ENCODE measurements at regions not wholly inside any gene's neighbourhood (a gene's known extent, or its start where the extent isn't known, plus 50 kb on each side); places are given as distances from the start of the nearest gene placed in this dataset.

DNA sequence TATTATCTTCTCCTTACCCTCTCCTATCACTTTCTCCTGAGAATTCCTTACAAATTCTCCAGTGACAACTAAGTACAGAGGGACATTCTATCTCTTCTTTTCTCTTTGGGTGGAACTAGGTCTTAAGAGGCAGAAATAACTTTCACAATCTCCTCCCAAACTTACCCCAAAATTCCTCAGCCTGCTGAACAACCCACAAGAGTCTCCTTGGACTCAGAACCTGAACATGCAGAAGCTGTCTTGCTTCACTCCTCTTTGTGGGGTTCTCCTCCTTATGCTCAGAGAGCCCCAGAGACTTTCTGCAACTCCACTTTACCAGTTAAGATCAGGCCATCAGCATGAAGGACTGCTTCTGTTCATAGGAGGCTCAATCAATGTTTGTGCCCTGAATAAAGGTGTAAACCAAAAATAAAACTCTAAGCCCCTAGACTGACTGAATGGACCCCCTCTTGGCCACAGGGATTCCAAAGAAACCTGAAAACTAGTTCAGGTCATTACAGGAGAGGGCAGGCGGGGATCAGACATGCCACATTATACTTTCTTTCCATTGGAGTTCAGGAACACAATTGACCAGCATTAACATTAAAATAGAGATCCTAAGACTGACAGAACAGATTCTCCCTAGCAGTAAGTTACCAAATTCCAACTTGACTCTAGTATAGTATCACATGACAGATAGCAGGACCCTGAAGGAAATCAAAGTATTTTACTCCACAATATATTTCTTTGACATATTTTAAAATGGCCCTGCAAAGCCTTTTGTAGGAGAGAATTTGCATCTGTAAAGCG is 179.7 kb upstream of the FBXL17 start:
- TF ChIP-seq YY1 (IDR thresholded peaks at IDR 0.05; ENCODE audit: insufficient read depth, insufficient read length) (no peak), SUZ12 (IDR thresholded peaks at IDR 0.05; ENCODE audit: extremely low read depth, insufficient read depth, insufficient read length) (no peak)

Measured in NT2/D1 (cell line).